SU-DHL-6 (cell line): ENCODE measurements at regions not wholly inside any gene's neighbourhood (a gene's known extent, or its start where the extent isn't known, plus 50 kb on each side); places are given as distances from the start of the nearest gene placed in this dataset.

Experiments used
- H2AFZ ChIP-seq: fragments of 200-600 bp; sonication (generic); 2 replicates; pipeline ENCODE4 v1.6.1; 2014; ENCODE audit warnings: low read depth, mild to moderate bottlenecking, moderate library complexity, mixed read lengths, antibody characterized with exemption, low read length; ENCODE audit not compliant: severe bottlenecking
- H3F3A ChIP-seq: fragments of 200-600 bp; shearing (Covaris generic); 2 replicates; pipeline ENCODE4 v1.6.0; 2016; ENCODE audit warnings: antibody characterized with exemption, mild to moderate bottlenecking; ENCODE audit not compliant: insufficient read depth
- H3K27ac ChIP-seq: fragments of 200-600 bp; sonication (generic); 2 replicates; pipeline ENCODE4 v1.5.1; 2016; ENCODE audit warnings: low read depth, mild to moderate bottlenecking, low read length, moderate library complexity, mixed read lengths
- H3K27me3 ChIP-seq: fragments of 200-600 bp; sonication (generic), shearing (Covaris generic); 2 replicates; pipeline ENCODE4 v1.6.0; 2014; ENCODE audit warnings: mild to moderate bottlenecking, low read length
- H3K36me3 ChIP-seq: fragments of 200-600 bp; sonication (generic); 2 replicates; pipeline ENCODE4 v1.6.1; 2014; ENCODE audit warnings: mild to moderate bottlenecking, low read length, mixed read lengths
- H3K4me2 ChIP-seq: fragments of 300-600, 200-600 bp; shearing (Covaris generic), sonication (generic); 2 replicates; pipeline ENCODE4 v1.6.0; 2014; ENCODE audit warnings: low read length, low read depth, mild to moderate bottlenecking; ENCODE audit not compliant: poor library complexity, severe bottlenecking
- H3K4me3 ChIP-seq: fragments of 200-600 bp; sonication (generic); 2 replicates; pipeline ENCODE4 v1.5.1; 2014; ENCODE audit warnings: antibody characterized with exemption, low read length, mild to moderate bottlenecking, mixed read lengths; ENCODE audit not compliant: insufficient read depth, poor library complexity, severe bottlenecking
- H3K79me2 ChIP-seq: fragments of 200-600 bp; sonication (generic); 2 replicates; pipeline ENCODE4 v1.6.1; 2014; ENCODE audit warnings: mild to moderate bottlenecking, low read length, moderate library complexity; ENCODE audit not compliant: insufficient read depth
- H3K9ac ChIP-seq: fragments of 200-600 bp; sonication (generic); 2 replicates; pipeline ENCODE4 v1.7.0; 2014; ENCODE audit warnings: mild to moderate bottlenecking, low read length
- H3K9me2 ChIP-seq: fragments of 200-600 bp; sonication (generic); replicated peaks from 2 replicates; pipeline ENCODE4 v1.6.1; 2014; ENCODE audit warnings: low read length; ENCODE audit not compliant: insufficient read depth
- H3K9me3 ChIP-seq: fragments of 200-600 bp; sonication (generic); 2 replicates; pipeline ENCODE4 v1.6.1; 2014; ENCODE audit warnings: low read length, mixed read lengths; ENCODE audit not compliant: insufficient read depth
- H4K20me1 ChIP-seq: fragments of 200-600 bp; sonication (generic); 2 replicates; pipeline ENCODE4 v1.6.1; 2014; ENCODE audit warnings: low read depth, mild to moderate bottlenecking, antibody characterized with exemption, low read length, moderate library complexity, mixed read lengths
- CTCF ChIP-seq: fragments of 200-600 bp; sonication (generic); IDR thresholded peaks from one replicate; pipeline ENCODE4 v1.5.1; 2017; ENCODE audit warnings: antibody characterized with exemption, mild to moderate bottlenecking, low read length, moderate library complexity; ENCODE audit not compliant: insufficient read depth, poor library complexity, severe bottlenecking
- EZH2phosphoT487 ChIP-seq: fragments of 200-600 bp; sonication (generic), shearing (Covaris generic); conservative IDR thresholded peaks from 2 replicates; pipeline ENCODE4 v1.6.1; 2018; ENCODE audit warnings: mild to moderate bottlenecking, antibody characterized with exemption, low read length, moderate library complexity, mixed read lengths

GRCh38 chr9:16207161-16207560, 654.3 kb downstream of the CCDC171 start:
- Histone ChIP-seq H3K9me2 (no peaks in the 10 kb centered on the region), H2AFZ (no peak overlapping the region), H3K79me2 (no peaks in the 10 kb centered on the region), H3K9me3 (no peaks in the 10 kb centered on the region), H3F3A (no peaks in the 10 kb centered on the region), H3K4me3 (no peak overlapping the region), H3K27ac (no peak overlapping the region), H4K20me1 (no peaks in the 10 kb centered on the region), H3K27me3 (no peaks in the 10 kb centered on the region), H3K9ac (no peak overlapping the region), H3K36me3 (no peaks in the 10 kb centered on the region), H3K4me2 (no peak overlapping the region)
- TF ChIP-seq CTCF (no peak), EZH2phosphoT487 (no peak)

GRCh38 chr9:16210440-16210839, 657.6 kb downstream of the CCDC171 start:
- Histone ChIP-seq H3K9me3 (no peaks in the 10 kb centered on the region), H3K79me2 (no peaks in the 10 kb centered on the region), H3K9ac (no peak overlapping the region), H3K27ac (no peak overlapping the region), H3K36me3 (no peaks in the 10 kb centered on the region), H3F3A (no peaks in the 10 kb centered on the region), H2AFZ (no peak overlapping the region), H3K27me3 (no peaks in the 10 kb centered on the region), H3K9me2 (no peaks in the 10 kb centered on the region), H3K4me2 (no peak overlapping the region), H3K4me3 (no peak overlapping the region), H4K20me1 (no peaks in the 10 kb centered on the region)
- TF ChIP-seq EZH2phosphoT487 (no peak), CTCF (no peak)

GRCh38 chr9:16211946-16212345, 658.5 kb downstream of the BNC2 start:
- no peaks in the 10 kb centered on the region for H4K20me1 ChIP-seq
- no peak overlapping the region for H3K9ac ChIP-seq
- H3K4me3 ChIP-seq: no peak overlapping the region
- H3K27ac ChIP-seq: no peak overlapping the region
- no peaks in the 10 kb centered on the region for H3K36me3 ChIP-seq
- H2AFZ ChIP-seq: no peak overlapping the region
- TF ChIP-seq CTCF (no peak), EZH2phosphoT487 (no peak)
- H3K4me2 ChIP-seq: no peak overlapping the region
- H3K79me2 ChIP-seq: no peaks in the 10 kb centered on the region
- no peaks in the 10 kb centered on the region for H3F3A ChIP-seq
- H3K27me3 ChIP-seq: no peaks in the 10 kb centered on the region
- no peaks in the 10 kb centered on the region for H3K9me3 ChIP-seq
- no peaks in the 10 kb centered on the region for H3K9me2 ChIP-seq
